PC-3 (cell line): ENCODE measurements at regions not wholly inside any gene's neighbourhood (a gene's known extent, or its start where the extent isn't known, plus 50 kb on each side); places are given as distances from the start of the nearest gene placed in this dataset.

Experiments used
- EZH2 ChIP-seq: fragments of 300-600 bp; sonication (generic); IDR thresholded peaks from one replicate; pipeline ENCODE4 v1.6.1; 2017; ENCODE audit warnings: antibody characterized with exemption, mild to moderate bottlenecking, low read length; ENCODE audit not compliant: unreplicated experiment
- EZH2phosphoT487 ChIP-seq: fragments of 300-600 bp; sonication (generic); IDR thresholded peaks from 2 replicates; pipeline ENCODE4 v1.6.1; 2018; ENCODE audit warnings: mild to moderate bottlenecking, antibody characterized with exemption, low read length, borderline replicate concordance
- TF ChIP-seq, protein P1 (sequence below): fragments of 300-600 bp; sonication (generic); conservative IDR thresholded peaks from 2 replicates; pipeline ENCODE4 v1.5.1; 2017; ENCODE audit warnings: antibody characterized with exemption, low read depth, mild to moderate bottlenecking, low read length

DNA sequence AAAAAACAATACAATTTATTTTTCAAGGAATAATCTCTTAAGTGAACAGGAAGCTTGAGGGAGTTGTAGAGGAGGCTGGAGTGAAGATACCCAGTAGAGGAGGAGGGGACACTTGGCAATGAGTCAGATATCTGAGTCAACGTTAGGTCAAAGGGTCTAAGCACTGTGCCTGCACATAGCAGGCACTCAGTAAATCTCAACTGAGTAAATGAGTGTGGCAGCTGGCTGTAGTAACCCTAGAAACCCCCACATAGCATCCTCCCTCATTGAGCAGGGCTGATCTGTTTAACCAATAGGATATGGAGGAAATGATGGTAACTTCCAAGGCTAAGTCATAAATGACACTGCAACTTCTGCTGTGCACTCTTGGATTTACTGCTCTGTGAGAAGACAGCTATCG lies 186.0 kb upstream of the FAM241A start:
- TF ChIP-seq, protein P1, sequence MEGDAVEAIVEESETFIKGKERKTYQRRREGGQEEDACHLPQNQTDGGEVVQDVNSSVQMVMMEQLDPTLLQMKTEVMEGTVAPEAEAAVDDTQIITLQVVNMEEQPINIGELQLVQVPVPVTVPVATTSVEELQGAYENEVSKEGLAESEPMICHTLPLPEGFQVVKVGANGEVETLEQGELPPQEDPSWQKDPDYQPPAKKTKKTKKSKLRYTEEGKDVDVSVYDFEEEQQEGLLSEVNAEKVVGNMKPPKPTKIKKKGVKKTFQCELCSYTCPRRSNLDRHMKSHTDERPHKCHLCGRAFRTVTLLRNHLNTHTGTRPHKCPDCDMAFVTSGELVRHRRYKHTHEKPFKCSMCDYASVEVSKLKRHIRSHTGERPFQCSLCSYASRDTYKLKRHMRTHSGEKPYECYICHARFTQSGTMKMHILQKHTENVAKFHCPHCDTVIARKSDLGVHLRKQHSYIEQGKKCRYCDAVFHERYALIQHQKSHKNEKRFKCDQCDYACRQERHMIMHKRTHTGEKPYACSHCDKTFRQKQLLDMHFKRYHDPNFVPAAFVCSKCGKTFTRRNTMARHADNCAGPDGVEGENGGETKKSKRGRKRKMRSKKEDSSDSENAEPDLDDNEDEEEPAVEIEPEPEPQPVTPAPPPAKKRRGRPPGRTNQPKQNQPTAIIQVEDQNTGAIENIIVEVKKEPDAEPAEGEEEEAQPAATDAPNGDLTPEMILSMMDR: no peak
- TF ChIP-seq EZH2 (no peak), EZH2phosphoT487 (no peak)
